ENCODE measurements at regions not wholly inside any gene's neighbourhood (a gene's known extent, or its start where the extent isn't known, plus 50 kb on each side); places are given as distances from the start of the nearest gene placed in this dataset.

DNA sequence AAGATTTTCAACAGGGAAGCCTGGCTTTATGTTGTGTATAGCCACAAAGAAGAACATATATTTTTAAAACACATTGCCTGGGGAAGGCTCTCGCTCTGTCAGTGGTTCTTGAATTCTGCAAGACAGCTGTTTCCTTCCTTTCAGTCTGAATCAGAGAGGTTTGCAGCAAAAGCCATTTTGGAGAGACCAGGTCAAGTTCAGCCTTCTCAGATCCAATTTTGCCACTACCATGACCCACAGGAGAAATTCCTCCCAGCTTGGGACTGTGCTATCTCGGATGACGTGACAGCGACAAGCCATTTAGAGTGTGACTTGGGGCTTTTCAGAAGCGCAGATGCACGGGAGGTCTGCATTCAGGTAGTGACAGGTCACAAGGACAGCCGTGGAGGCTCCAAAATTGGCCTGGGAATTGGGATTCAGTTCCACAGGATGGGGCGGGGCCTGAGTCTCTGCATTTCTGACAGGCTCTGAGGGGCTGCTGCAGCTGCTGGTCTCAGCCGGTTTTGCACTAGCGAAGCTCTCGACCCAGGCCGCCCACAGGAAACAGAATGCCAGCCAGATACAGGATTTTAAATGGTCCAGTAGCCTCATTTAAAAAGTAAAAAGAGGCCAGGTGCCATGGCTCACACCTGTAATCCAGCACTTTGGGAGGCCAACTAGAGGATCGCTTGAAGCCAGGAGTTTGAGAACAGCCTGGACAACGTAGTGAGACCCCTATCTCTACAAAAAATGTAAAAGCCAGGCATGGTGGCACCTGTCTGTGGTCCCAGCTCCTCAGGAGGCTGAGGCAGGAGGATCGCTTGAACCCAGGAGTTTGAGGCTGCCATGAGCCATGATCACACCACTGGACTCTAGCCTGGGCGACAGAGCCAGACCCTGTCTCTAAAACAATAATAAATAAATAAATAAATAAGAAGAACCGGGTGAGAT, 196.6 kb upstream of the CIBAR2 start:
- intact Hi-C loops (cut with micrococcal nuclease) = loop anchor here (10.0 kb wide), 1 partner anchor 306 kb away; the partner anchor contains the start of gene GSE1
- peaks cover 16 to 22% of the 10 kb centered on the region in 2 donors for H3K27me3 Mint-ChIP-seq (ENCODE audit: low read depth in 2 of 2)
- DNase-seq (peak in 1 of 2 donors; percentile 31), ATAC-seq (no peak)
- H3K27ac Mint-ChIP-seq = peak overlapping the region in 1 of 2 donors; percentile 53
- H3K36me3 ChIP-seq (ENCODE audit: control insufficient read depth, insufficient read depth, low read length) = no peaks in the 10 kb centered on the region
- H3K9me3 ChIP-seq (ENCODE audit: control insufficient read depth, insufficient read depth, low read length) = no peaks in the 10 kb centered on the region
- peaks cover 11% of the 10 kb centered on the region for H3K27me3 ChIP-seq (ENCODE audit: control insufficient read depth, insufficient read depth, low read length)
- H3K4me1 Mint-ChIP-seq = peaks cover 28 to 53% of the 10 kb centered on the region in 2 donors
- no peaks in the 10 kb centered on the region for H3K9me3 Mint-ChIP-seq
- no peaks in the 10 kb centered on the region for H3K36me3 Mint-ChIP-seq
- TF ChIP-seq, protein P1, sequence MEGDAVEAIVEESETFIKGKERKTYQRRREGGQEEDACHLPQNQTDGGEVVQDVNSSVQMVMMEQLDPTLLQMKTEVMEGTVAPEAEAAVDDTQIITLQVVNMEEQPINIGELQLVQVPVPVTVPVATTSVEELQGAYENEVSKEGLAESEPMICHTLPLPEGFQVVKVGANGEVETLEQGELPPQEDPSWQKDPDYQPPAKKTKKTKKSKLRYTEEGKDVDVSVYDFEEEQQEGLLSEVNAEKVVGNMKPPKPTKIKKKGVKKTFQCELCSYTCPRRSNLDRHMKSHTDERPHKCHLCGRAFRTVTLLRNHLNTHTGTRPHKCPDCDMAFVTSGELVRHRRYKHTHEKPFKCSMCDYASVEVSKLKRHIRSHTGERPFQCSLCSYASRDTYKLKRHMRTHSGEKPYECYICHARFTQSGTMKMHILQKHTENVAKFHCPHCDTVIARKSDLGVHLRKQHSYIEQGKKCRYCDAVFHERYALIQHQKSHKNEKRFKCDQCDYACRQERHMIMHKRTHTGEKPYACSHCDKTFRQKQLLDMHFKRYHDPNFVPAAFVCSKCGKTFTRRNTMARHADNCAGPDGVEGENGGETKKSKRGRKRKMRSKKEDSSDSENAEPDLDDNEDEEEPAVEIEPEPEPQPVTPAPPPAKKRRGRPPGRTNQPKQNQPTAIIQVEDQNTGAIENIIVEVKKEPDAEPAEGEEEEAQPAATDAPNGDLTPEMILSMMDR (IDR thresholded peaks at IDR 0.05) = no peak
- no peak overlapping the region for H3K4me3 ChIP-seq (ENCODE audit: low read length)
- H3K27ac ChIP-seq (ENCODE audit: low read length) = peak overlapping the region; percentile 78
- H3K4me3 Mint-ChIP-seq = no peak overlapping the region
- 27% methylated on average over 15 of the region's 17 CpGs for WGBS (ENCODE audit: insufficient coverage)
- H3K4me1 ChIP-seq (ENCODE audit: control insufficient read depth, insufficient read depth, low read length) = peaks cover 60% of the 10 kb centered on the region

DNA sequence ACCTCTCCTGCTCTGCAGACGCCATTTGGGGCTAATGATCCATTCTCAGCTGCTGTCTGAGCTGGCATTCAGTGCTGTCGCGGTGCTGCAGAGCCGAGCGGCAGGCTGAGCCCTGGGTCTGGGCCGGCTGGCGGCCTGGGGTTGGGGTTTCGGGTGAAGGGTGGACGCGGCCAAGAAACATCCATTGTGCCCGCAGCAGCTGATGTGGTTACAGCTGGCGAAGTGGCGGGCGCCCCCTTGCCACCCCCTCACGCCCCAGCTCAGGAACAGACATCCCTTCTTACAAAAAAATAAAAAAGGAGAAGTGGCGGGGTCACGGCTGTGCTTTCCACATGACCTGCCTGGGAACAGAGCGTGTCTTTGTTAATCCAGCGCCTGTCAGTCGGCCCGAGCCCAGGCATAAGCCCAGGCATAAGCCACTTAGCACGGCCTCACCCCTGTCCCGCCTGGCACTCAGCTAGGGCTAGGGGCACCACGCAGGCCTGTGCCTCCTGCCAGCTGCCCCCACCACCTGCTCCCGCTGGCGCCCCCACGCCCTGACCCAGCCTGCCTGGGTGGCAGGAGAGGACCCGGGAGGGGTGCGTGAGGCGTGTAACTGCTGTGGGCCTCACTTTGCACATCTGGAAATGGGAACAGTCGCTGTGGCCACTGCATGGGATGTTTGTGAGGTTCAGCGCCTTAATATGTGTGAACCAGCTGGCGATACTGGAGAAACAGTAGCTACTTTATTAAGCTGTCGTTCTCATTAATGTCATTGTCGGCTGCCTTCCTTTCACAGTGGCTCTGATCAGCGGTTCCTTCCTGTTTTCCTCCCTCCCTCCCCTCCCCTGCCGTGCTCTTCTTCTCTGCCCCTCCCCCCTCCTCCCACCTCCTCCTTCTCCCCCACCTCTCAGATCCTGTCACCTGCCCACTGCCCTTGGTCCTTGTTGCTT, 197.7 kb upstream of the CIBAR2 start:
- Mint-ChIP-seq H3K9me3 (no peaks in the 10 kb centered on the region), H3K4me3 (peak overlapping the region; percentile 40), H3K27ac (peak overlapping the region in 1 of 2 donors; percentile 82), H3K36me3 (no peaks in the 10 kb centered on the region), H3K4me1 (peaks cover 25 to 49% of the 10 kb centered on the region in 2 donors), H3K27me3 (ENCODE audit: low read depth in 2 of 2) (peaks cover 16 to 22% of the 10 kb centered on the region in 2 donors)
- Histone ChIP-seq H3K9me3 (ENCODE audit: control insufficient read depth, insufficient read depth, low read length) (no peaks in the 10 kb centered on the region), H3K4me1 (ENCODE audit: control insufficient read depth, insufficient read depth, low read length) (peaks cover 52% of the 10 kb centered on the region), H3K27ac (ENCODE audit: low read length) (peak overlapping the region; percentile 78), H3K27me3 (ENCODE audit: control insufficient read depth, insufficient read depth, low read length) (peaks cover 11% of the 10 kb centered on the region), H3K4me3 (ENCODE audit: low read length) (peak overlapping the region; percentile 14), H3K36me3 (ENCODE audit: control insufficient read depth, insufficient read depth, low read length) (no peaks in the 10 kb centered on the region)
- ATAC-seq = peak; percentile 20 to 52 (median 27)
- intact Hi-C loops (cut with micrococcal nuclease) = loop anchor here (10.0 kb wide), 1 partner anchor 305 kb away; the partner anchor contains the start of gene GSE1
- TF ChIP-seq, protein P1 (IDR thresholded peaks at IDR 0.05) = no peak
- peak; percentile 25 to 62 for DNase-seq
- 14% methylated on average over 37 of the region's 37 CpGs for WGBS (ENCODE audit: insufficient coverage)

DNA sequence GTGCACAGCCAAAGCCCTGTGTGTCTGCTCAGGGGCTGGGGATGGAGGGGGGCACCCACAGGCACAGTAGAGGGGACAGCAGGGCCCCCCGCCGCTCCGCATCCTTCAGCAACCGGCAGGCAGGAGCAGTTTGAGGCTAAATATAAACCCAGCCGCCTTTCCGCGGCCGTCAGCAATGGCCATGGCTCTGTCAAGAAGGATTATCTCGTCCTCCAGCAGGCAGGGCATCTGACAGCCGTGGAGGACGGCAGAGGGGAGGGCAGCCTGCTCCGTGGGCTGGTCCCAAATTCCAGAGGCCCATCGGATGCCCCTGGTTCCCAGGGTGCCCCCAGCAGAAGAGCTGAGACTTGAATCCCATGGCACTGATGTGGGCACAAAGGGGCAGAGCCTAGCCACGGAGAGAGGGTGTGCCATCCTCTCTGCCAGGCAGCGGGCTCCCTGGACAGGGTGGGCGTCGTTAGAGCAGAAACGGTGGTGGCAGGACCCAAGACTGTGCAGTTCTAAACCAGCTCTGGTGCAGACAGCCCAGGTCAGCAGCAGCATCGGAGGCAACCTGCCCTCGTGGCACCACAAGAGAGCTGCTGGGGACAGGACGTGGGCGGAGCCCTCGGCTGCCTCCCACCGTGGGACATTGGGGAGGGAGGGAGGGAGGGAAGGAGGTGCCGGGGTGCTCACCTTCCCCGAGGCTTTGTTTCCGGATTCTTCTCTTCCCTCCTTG, 198.8 kb upstream of the CIBAR2 start:
- Histone ChIP-seq H3K27ac (ENCODE audit: low read length) (no peak overlapping the region), H3K9me3 (ENCODE audit: control insufficient read depth, insufficient read depth, low read length) (no peaks in the 10 kb centered on the region), H3K36me3 (ENCODE audit: control insufficient read depth, insufficient read depth, low read length) (no peaks in the 10 kb centered on the region), H3K4me1 (ENCODE audit: control insufficient read depth, insufficient read depth, low read length) (peaks cover 45% of the 10 kb centered on the region), H3K4me3 (ENCODE audit: low read length) (no peak overlapping the region), H3K27me3 (ENCODE audit: control insufficient read depth, insufficient read depth, low read length) (peaks cover 11% of the 10 kb centered on the region)
- TF ChIP-seq, protein P1 (IDR thresholded peaks at IDR 0.05) = no peak
- Mint-ChIP-seq H3K27me3 (ENCODE audit: low read depth in 2 of 2) (peaks cover 16 to 21% of the 10 kb centered on the region in 2 donors), H3K36me3 (no peaks in the 10 kb centered on the region), H3K9me3 (no peaks in the 10 kb centered on the region), H3K27ac (peak overlapping the region in 1 of 2 donors; percentile 58), H3K4me1 (peaks cover 21 to 45% of the 10 kb centered on the region in 2 donors), H3K4me3 (peak overlapping the region; percentile 53)
- DNase-seq (peak in 1 of 2 donors; percentile 64), ATAC-seq (peak in 2 of 3 donors; percentile 34 to 43)
- intact Hi-C loops (cut with micrococcal nuclease) = no loop called here
- 14% methylated on average over 27 of the region's 27 CpGs for WGBS (ENCODE audit: insufficient coverage)
